ENCODE measurements at regions not wholly inside any gene's neighbourhood (a gene's known extent, or its start where the extent isn't known, plus 50 kb on each side); places are given as distances from the start of the nearest gene placed in this dataset.

- no peak for TF ChIP-seq CTCF (conservative IDR thresholded peaks at IDR 0.05; ENCODE audit: low read depth, low read length)
- Histone ChIP-seq H3K79me2 (ENCODE audit: insufficient read depth, low read depth) (no peaks in the 10 kb centered on the region), H4K20me1 (ENCODE audit: insufficient read depth) (no peaks in the 10 kb centered on the region), H3K4me1 (ENCODE audit: low read depth, poor library complexity, severe bottlenecking) (peaks cover 11% of the 10 kb centered on the region), H3K9ac (no peak overlapping the region), H3K4me3 (IDR thresholded peaks at IDR 0.05; ENCODE audit: insufficient read depth, low read depth, low read length) (no peak overlapping the region), H3K4me2 (no peak overlapping the region), H3K27me3 (ENCODE audit: insufficient read depth, low read depth) (no peaks in the 10 kb centered on the region), H3K36me3 (ENCODE audit: insufficient read depth) (no peaks in the 10 kb centered on the region; the same call in 1 of the 2 replicates), H3K27ac (no peak overlapping the region), H2AFZ (ENCODE audit: low read depth) (no peak overlapping the region)
Observed at GRCh38 chr18:29556070-29556469, 1379.1 kb upstream of the CDH2 start.

- no peaks in the 10 kb centered on the region for H3K27me3 ChIP-seq (ENCODE audit: insufficient read depth, low read depth)
- no peak overlapping the region for H2AFZ ChIP-seq (ENCODE audit: low read depth)
- no peaks in the 10 kb centered on the region for H4K20me1 ChIP-seq (ENCODE audit: insufficient read depth)
- no peaks in the 10 kb centered on the region for H3K36me3 ChIP-seq (ENCODE audit: insufficient read depth)
- no peak for TF ChIP-seq CTCF (conservative IDR thresholded peaks at IDR 0.05; ENCODE audit: low read depth, low read length)
- no peak overlapping the region for H3K27ac ChIP-seq
- H3K4me1 ChIP-seq (ENCODE audit: low read depth, poor library complexity, severe bottlenecking) = no peaks in the 10 kb centered on the region
- H3K4me2 ChIP-seq = no peak overlapping the region
- H3K9ac ChIP-seq = no peak overlapping the region
- H3K79me2 ChIP-seq (ENCODE audit: insufficient read depth, low read depth) = no peaks in the 10 kb centered on the region
- H3K4me3 ChIP-seq (IDR thresholded peaks at IDR 0.05; ENCODE audit: insufficient read depth, low read depth, low read length) = no peak overlapping the region
Observed at GRCh38 chr18:29549759-29550158, 1372.8 kb upstream of the CDH2 start.

GRCh38 chr18:29547626-29548025 is 1370.7 kb upstream of the CDH2 start:
- Histone ChIP-seq H3K36me3 (ENCODE audit: insufficient read depth) (no peaks in the 10 kb centered on the region), H3K4me2 (no peak overlapping the region), H3K79me2 (ENCODE audit: insufficient read depth, low read depth) (no peaks in the 10 kb centered on the region), H2AFZ (ENCODE audit: low read depth) (no peak overlapping the region), H3K4me1 (ENCODE audit: low read depth, poor library complexity, severe bottlenecking) (no peaks in the 10 kb centered on the region), H3K9ac (no peak overlapping the region), H3K4me3 (IDR thresholded peaks at IDR 0.05; ENCODE audit: insufficient read depth, low read depth, low read length) (no peak overlapping the region), H3K27ac (no peak overlapping the region), H4K20me1 (ENCODE audit: insufficient read depth) (no peaks in the 10 kb centered on the region), H3K27me3 (ENCODE audit: insufficient read depth, low read depth) (no peaks in the 10 kb centered on the region)
- no peak for TF ChIP-seq CTCF (conservative IDR thresholded peaks at IDR 0.05; ENCODE audit: low read depth, low read length)

- no peak overlapping the region for H3K4me2 ChIP-seq
- H3K27ac ChIP-seq = no peak overlapping the region
- H3K4me1 ChIP-seq (ENCODE audit: low read depth, poor library complexity, severe bottlenecking) = no peaks in the 10 kb centered on the region
- H3K4me3 ChIP-seq (IDR thresholded peaks at IDR 0.05; ENCODE audit: insufficient read depth, low read depth, low read length) = no peak overlapping the region
- no peak overlapping the region for H3K9ac ChIP-seq
- H2AFZ ChIP-seq (ENCODE audit: low read depth) = no peak overlapping the region
- H4K20me1 ChIP-seq (ENCODE audit: insufficient read depth) = no peaks in the 10 kb centered on the region
- no peaks in the 10 kb centered on the region for H3K27me3 ChIP-seq (ENCODE audit: insufficient read depth, low read depth)
- H3K79me2 ChIP-seq (ENCODE audit: insufficient read depth, low read depth) = no peaks in the 10 kb centered on the region
- no peaks in the 10 kb centered on the region for H3K36me3 ChIP-seq (ENCODE audit: insufficient read depth)
- no peak for TF ChIP-seq CTCF (conservative IDR thresholded peaks at IDR 0.05; ENCODE audit: low read depth, low read length)
Observed at GRCh38 chr18:29540548-29540947, 1363.6 kb upstream of the CDH2 start.
